Fibroblast of mammary gland (primary cell): ENCODE measurements at regions not wholly inside any gene's neighbourhood (a gene's known extent, or its start where the extent isn't known, plus 50 kb on each side); places are given as distances from the start of the nearest gene placed in this dataset.

Experiments used
- DNase-seq: peaks from one replicate; pipeline ENCODE4 v3.0.0-alpha.2; 2010; ENCODE audit warnings: low read depth
- H3K4me3 ChIP-seq: 2 replicates; pipeline ENCODE4 v1.5.1; 2011; ENCODE audit warnings: low read depth, mild to moderate bottlenecking, low read length, moderate library complexity; ENCODE audit not compliant: control insufficient read depth
- CTCF ChIP-seq: conservative IDR thresholded peaks from 2 replicates; pipeline ENCODE4 v1.5.1; 2011; ENCODE audit warnings: low read depth, low read length, inconsistent platforms; ENCODE audit not compliant: control insufficient read depth, insufficient read depth

GRCh38 chr3:189101594-189101993 is 70.2 kb upstream of the TPRG1 start:
- no peak for TF ChIP-seq CTCF
- no peak overlapping the region for H3K4me3 ChIP-seq
- DNase-seq: no peak

- DNase-seq: peak; percentile 54
- TF ChIP-seq CTCF: no peak
- H3K4me3 ChIP-seq: no peak overlapping the region
Measured at GRCh38 chr3:189103208-189103607, 68.6 kb upstream of the TPRG1 start.

GRCh38 chr3:189108067-189108466 is 63.7 kb upstream of the TPRG1 start:
- TF ChIP-seq CTCF: no peak
- no peak overlapping the region for H3K4me3 ChIP-seq
- DNase-seq: no peak

- DNase-seq: no peak
- no peak for TF ChIP-seq CTCF
- no peak overlapping the region for H3K4me3 ChIP-seq
Measured at GRCh38 chr3:189108735-189109134, 63.0 kb upstream of the TPRG1 start.

- H3K4me3 ChIP-seq: no peak overlapping the region
- no peak for TF ChIP-seq CTCF
- no peak for DNase-seq
Measured at GRCh38 chr3:189109145-189109544, 62.6 kb upstream of the TPRG1 start.

GRCh38 chr3:189117087-189117486 is 54.7 kb upstream of the TPRG1 start:
- DNase-seq: no peak
- no peak for TF ChIP-seq CTCF
- no peak overlapping the region for H3K4me3 ChIP-seq

- DNase-seq: no peak
- no peak for TF ChIP-seq CTCF
Measured at GRCh38 chr3:189118896-189119295, 52.9 kb upstream of the TPRG1 start.

More at GRCh38 chr3:189118896-189119295, 52.9 kb upstream of the TPRG1 start:
- no peak overlapping the region for H3K4me3 ChIP-seq
